ENCODE measurements at regions not wholly inside any gene's neighbourhood (a gene's known extent, or its start where the extent isn't known, plus 50 kb on each side); places are given as distances from the start of the nearest gene placed in this dataset.

- no peak for TF ChIP-seq CTCF (IDR thresholded peaks at IDR 0.05; ENCODE audit: poor library complexity, severe bottlenecking)
- TF ChIP-seq SMC3 (conservative IDR thresholded peaks at IDR 0.05; ENCODE audit: poor library complexity) = no peak
- no peak for TF ChIP-seq REST (IDR thresholded peaks at IDR 0.05; ENCODE audit: borderline replicate concordance)
- TF ChIP-seq EP300 (conservative IDR thresholded peaks at IDR 0.05; ENCODE audit: poor library complexity, severe bottlenecking) = no peak
- no peak for TF ChIP-seq EZH2 (IDR thresholded peaks at IDR 0.05; ENCODE audit: borderline replicate concordance, insufficient read depth, low read length, poor library complexity, severe bottlenecking)
- no peak for TF ChIP-seq POLR2AphosphoS5 (IDR thresholded peaks at IDR 0.05)
- no peak for TF ChIP-seq MXI1 (conservative IDR thresholded peaks at IDR 0.05; ENCODE audit: poor library complexity, severe bottlenecking)
- no peak for TF ChIP-seq TAF1 (IDR thresholded peaks at IDR 0.05; ENCODE audit: low read depth)
- TF ChIP-seq RAD21 (conservative IDR thresholded peaks at IDR 0.05) = no peak
Measured at GRCh38 chrX:39828971-39829370, 268.8 kb downstream of the BCOR start.
